GM13976 (cell line): ENCODE measurements at regions not wholly inside any gene's neighbourhood (a gene's known extent, or its start where the extent isn't known, plus 50 kb on each side); places are given as distances from the start of the nearest gene placed in this dataset.

ENCODE experiments used
- DNase-seq: peaks from one replicate; pipeline ENCODE4 v3.0.0; 2012; ENCODE audit warnings: low spot score
- CTCF ChIP-seq: IDR thresholded peaks from 2 replicates; pipeline ENCODE4 v1.5.1; 2012; ENCODE audit warnings: borderline replicate concordance, mild to moderate bottlenecking; ENCODE audit not compliant: insufficient read depth; ENCODE audit errors: extremely low read depth, missing control alignments, control extremely low read depth
- in situ Hi-C: fragments of 300-500 bp; cut with MboI; formaldehyde crosslinking; loops from one replicate; pipeline ENCODE4 v1.12.0; 2022; ENCODE audit warnings: low sequenced_read_pairs, mixed read lengths, inconsistent platforms; ENCODE audit not compliant: unreplicated experiment

DNA sequence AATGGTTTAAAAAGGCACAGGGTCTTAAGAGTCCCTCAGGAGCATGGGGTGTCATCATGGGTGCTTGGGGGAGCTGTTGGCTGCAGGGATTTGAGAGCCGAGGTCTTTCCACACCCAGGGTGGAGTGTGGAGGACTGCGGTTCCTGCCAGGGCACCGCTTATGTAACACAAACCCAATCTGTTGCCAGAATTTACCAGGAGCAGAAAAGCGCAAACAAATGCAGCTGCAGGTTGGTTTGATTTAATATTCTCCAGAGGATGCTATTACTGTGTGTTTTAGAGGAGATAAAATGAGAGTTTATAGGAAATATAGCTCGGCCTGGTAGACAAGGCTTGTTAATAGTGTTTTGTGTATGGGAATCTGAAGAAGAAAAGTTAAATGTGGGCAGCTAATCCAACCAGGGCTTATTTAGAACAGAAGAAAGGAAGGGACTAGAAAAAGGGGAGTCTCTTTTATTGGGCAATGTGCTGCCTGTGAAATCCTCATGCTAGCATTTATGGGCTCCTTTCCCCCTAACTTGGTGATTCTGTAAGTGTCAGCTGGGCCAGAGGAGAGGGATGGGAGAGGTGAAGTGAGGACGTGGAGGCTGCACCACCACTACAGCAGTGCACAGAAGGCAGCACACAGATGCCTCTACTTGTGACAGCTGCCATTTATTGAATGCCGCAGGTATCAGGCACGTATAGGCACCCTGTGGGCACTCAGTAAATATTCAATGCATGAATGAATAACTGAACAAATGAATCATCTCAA, 174.7 kb downstream of the KATNIP start:
- no peak for TF ChIP-seq CTCF

GRCh38 chr16:27725236-27726000, 175.5 kb downstream of the KATNIP start:
- in situ Hi-C loops, result no loop called here
- no peak for TF ChIP-seq CTCF
- no peak for DNase-seq

More for the DNA sequence above, 174.7 kb downstream of the KATNIP start:
- no peak for DNase-seq
- in situ Hi-C loops, result no loop called here

- TF ChIP-seq CTCF, result no peak
- DNase-seq, result no peak
- in situ Hi-C loops, result no loop called here
Measured at GRCh38 chr16:27726621-27727261, 176.8 kb downstream of the KATNIP start.

- DNase-seq, result no peak
- no peak for TF ChIP-seq CTCF
- in situ Hi-C loops, result no loop called here
Measured at GRCh38 chr16:27727941-27728340, 178.0 kb downstream of the KATNIP start.

DNA sequence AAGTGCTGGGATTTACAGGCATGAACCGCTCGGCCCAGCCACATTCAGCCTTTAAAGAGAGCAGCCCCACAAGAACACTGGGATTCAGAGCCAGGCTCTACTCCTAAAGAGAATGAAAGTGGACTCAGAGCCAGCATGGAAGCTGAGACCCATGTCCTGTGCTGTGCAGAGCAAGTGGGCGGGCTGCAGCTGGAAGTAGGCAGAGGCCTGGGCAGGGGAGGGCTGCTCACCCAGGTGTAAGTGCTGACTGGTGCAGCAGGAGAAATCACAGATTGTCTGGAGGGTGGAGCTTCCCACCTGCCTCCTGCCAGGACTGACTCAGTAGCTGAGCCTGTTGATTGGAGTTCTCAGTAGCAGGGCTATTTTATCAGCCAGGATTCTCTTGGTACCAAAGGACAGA, 178.7 kb downstream of the KATNIP start:
- no peak for TF ChIP-seq CTCF
- in situ Hi-C loops, result no loop called here
- DNase-seq, result no peak

DNA sequence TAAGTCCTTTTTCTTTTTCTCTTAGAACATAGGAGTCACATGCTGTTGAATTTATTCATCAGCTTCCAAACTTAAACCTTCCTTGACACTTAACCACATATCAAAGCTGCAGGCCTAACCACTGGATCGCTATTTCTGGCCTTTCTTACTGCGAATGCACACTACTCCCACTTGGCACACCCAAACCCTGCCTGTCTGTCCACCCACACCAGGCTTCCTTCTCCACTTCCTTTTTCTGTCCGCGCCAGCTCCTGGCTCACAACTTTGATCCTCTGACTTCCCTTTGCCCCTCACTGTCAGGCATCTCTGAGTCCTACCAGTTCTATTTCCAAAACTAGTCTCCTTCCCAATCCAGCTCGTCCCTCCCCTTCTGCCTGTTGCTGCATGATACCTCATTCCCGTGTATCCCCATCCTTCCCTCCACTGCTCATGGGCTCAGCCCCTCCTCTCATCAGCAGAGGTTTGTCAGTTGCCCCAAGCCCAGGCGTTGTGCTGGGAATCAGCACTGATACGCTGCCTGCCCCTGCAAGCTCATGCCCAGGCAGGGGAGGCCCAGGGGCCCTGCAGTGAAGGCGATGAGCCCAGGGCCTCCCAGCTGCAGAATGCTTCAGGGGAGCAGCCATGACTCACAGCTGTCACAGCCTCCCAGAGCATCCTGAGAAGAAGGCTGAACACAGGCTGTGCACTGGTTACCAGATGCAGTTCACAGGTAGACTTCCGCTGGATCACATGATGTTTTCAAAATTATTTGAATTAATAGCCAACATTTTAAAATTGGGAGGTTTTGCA, 179.8 kb downstream of the KATNIP start:
- no peak for TF ChIP-seq CTCF
- DNase-seq, result no peak
- in situ Hi-C loops, result no loop called here
